Hepatocyte (in vitro differentiated cells): ENCODE measurements at regions not wholly inside any gene's neighbourhood (a gene's known extent, or its start where the extent isn't known, plus 50 kb on each side); places are given as distances from the start of the nearest gene placed in this dataset.

Experiments
- DNase-seq: peaks from one replicate; pipeline ENCODE4 v3.0.0-alpha.2; 2016; ENCODE audit warnings: low spot score
- H2AFZ ChIP-seq: fragments of 200-600 bp; sonication (generic); 2 replicates; pipeline ENCODE4 v1.6.0; 2016; ENCODE audit warnings: antibody characterized with exemption, mild to moderate bottlenecking
- H3K27ac ChIP-seq: fragments of 200-600 bp; sonication (generic); 2 replicates; pipeline ENCODE4 v1.5.1; 2016; ENCODE audit warnings: mild to moderate bottlenecking
- H3K27me3 ChIP-seq: fragments of 200-600 bp; sonication (generic); 2 replicates; pipeline ENCODE4 v1.6.1; 2016
- H3K36me3 ChIP-seq: fragments of 200-600 bp; sonication (generic); replicated peaks from 2 replicates; pipeline ENCODE4 v1.5.1; 2016; ENCODE audit warnings: low read depth; ENCODE audit not compliant: insufficient read depth
- H3K4me1 ChIP-seq: fragments of 200-600 bp; sonication (generic); 2 replicates; pipeline ENCODE4 v1.5.1; 2016; ENCODE audit warnings: mild to moderate bottlenecking, moderate library complexity; ENCODE audit not compliant: insufficient read depth
- H3K4me2 ChIP-seq: fragments of 200-600 bp; sonication (generic); 2 replicates; pipeline ENCODE4 v1.6.0; 2016
- H3K4me3 ChIP-seq: fragments of 200-600 bp; sonication (generic); 2 replicates; pipeline ENCODE4 v1.5.1; 2016; ENCODE audit warnings: mild to moderate bottlenecking
- H3K79me2 ChIP-seq: fragments of 200-600 bp; sonication (generic); 2 replicates; pipeline ENCODE4 v1.6.0; 2017; ENCODE audit warnings: mild to moderate bottlenecking
- H3K9me2 ChIP-seq: fragments of 200-600 bp; sonication (generic); replicated peaks from 2 replicates; pipeline ENCODE4 v1.6.0; 2017; ENCODE audit warnings: mild to moderate bottlenecking; ENCODE audit not compliant: insufficient read depth
- H3K9me3 ChIP-seq: fragments of 200-600 bp; sonication (generic); 2 replicates; pipeline ENCODE4 v1.5.1; 2016; ENCODE audit warnings: low read depth, mild to moderate bottlenecking
- H4K20me1 ChIP-seq: fragments of 200-600 bp; sonication (generic); 2 replicates; pipeline ENCODE4 v1.6.0; 2016; ENCODE audit warnings: mild to moderate bottlenecking; ENCODE audit not compliant: insufficient read depth, poor library complexity, severe bottlenecking
- EZH2 ChIP-seq: fragments of 200-600 bp; sonication (generic); IDR thresholded peaks from 2 replicates; pipeline ENCODE4 v1.6.1; 2016; ENCODE audit warnings: antibody characterized with exemption, mild to moderate bottlenecking, borderline replicate concordance
- EZH2phosphoT487 ChIP-seq: fragments of 200-600 bp; sonication (generic); IDR thresholded peaks from one replicate; pipeline ENCODE4 v1.6.1; 2018; ENCODE audit warnings: antibody characterized with exemption, mild to moderate bottlenecking, low read depth, moderate library complexity; ENCODE audit not compliant: unreplicated experiment, severe bottlenecking
- WGBS: methylation state at CpG from one replicate; pipeline ENCODE4 v1.1.6; 2016; ENCODE audit warnings: low lambda C conversion rate; ENCODE audit errors: missing lambda C conversion rate; 5-methylcytosine and 5-hydroxymethylcytosine counted together
- TF ChIP-seq, protein P1 (sequence below): fragments of 200-600 bp; sonication (generic); IDR thresholded peaks from 2 replicates; pipeline ENCODE4 v1.5.1; 2016; ENCODE audit warnings: antibody characterized with exemption, mild to moderate bottlenecking; ENCODE audit not compliant: poor library complexity

DNA sequence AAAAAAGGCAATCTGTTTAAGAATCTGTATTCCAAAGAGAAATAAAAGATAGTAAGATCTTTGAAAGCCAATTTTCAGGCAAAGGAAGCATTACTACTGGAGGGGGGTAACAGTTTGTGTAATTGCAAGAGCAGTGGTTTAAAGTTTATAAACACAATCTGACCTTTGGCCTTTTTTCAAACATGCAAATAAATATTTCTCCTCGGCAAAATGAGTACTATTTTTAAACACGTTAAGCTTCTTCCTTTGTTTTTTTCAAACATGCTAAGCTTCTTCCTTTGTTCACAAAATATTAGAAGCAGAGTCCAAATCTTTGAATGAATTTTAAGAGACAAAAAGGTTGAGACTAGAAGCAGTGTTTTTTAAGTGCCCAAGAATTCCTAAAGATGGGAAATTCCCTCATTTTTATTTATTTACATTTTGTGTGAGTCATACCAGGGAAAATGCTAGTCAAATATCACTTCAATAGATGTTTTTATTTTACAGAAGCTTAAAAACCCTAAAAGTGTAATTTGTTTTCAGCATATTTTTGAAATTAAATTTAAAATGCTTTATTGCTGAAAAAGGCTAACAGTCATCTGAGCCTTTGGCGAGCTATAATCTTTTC lies 229.3 kb downstream of the GPR37 start:
- Histone ChIP-seq H3K4me3 (no peak overlapping the region), H3K9me2 (no peaks in the 10 kb centered on the region), H3K27me3 (no peaks in the 10 kb centered on the region), H3K4me2 (no peak overlapping the region), H3K27ac (no peak overlapping the region), H3K36me3 (no peaks in the 10 kb centered on the region), H3K79me2 (no peaks in the 10 kb centered on the region), H3K4me1 (no peaks in the 10 kb centered on the region), H3K9me3 (no peaks in the 10 kb centered on the region), H2AFZ (no peak overlapping the region), H4K20me1 (no peaks in the 10 kb centered on the region)
- WGBS: 45% methylated on average over 3 of the region's 3 CpGs
- no peak for DNase-seq
- TF ChIP-seq EZH2phosphoT487 (no peak), EZH2 (no peak)

DNA sequence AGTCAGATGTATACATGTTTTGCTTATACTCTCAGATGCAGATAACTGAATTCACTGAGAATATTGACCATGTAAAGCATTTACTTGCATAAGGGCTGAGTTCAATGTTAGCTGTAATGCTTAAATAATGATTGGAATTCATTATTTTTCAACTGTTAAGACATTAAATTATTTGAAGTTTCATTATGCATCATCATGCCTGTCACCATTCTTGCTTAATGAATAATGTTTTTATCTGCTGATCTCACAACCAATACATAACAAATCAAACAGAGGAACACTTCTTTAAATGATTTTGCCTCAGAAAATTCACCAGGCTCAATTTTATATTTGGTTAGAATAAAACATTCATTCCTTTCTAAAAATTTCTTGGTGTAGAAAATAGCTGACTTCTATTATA lies 233.4 kb downstream of the GPR37 start:
- Histone ChIP-seq H3K4me1 (no peaks in the 10 kb centered on the region), H3K9me3 (no peaks in the 10 kb centered on the region), H3K9me2 (no peaks in the 10 kb centered on the region), H2AFZ (no peak overlapping the region), H4K20me1 (no peaks in the 10 kb centered on the region), H3K27ac (no peak overlapping the region), H3K36me3 (no peaks in the 10 kb centered on the region), H3K4me2 (no peak overlapping the region), H3K79me2 (no peaks in the 10 kb centered on the region), H3K27me3 (no peaks in the 10 kb centered on the region), H3K4me3 (no peak overlapping the region)
- no peak for DNase-seq
- TF ChIP-seq, protein P1, sequence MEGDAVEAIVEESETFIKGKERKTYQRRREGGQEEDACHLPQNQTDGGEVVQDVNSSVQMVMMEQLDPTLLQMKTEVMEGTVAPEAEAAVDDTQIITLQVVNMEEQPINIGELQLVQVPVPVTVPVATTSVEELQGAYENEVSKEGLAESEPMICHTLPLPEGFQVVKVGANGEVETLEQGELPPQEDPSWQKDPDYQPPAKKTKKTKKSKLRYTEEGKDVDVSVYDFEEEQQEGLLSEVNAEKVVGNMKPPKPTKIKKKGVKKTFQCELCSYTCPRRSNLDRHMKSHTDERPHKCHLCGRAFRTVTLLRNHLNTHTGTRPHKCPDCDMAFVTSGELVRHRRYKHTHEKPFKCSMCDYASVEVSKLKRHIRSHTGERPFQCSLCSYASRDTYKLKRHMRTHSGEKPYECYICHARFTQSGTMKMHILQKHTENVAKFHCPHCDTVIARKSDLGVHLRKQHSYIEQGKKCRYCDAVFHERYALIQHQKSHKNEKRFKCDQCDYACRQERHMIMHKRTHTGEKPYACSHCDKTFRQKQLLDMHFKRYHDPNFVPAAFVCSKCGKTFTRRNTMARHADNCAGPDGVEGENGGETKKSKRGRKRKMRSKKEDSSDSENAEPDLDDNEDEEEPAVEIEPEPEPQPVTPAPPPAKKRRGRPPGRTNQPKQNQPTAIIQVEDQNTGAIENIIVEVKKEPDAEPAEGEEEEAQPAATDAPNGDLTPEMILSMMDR: no peak
- TF ChIP-seq EZH2phosphoT487 (no peak), EZH2 (no peak)

DNA sequence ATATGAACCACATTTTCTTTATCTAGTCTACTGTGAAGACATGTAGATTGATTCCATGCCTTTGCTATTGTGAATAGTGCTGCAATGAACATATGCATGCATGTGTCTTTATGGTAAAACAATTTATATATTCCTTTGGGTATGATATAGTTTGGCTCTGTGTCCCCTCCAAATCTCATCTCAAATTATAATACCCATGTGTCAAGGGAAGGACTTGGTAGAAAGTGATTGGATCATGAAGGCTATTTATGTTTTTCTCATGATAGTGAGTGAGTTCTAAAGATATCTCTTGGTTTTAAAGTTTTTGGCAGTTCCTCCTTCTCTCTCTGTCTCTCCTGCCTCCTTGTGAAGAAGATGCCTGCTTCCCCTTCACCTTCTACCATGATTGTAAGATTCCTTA lies 248.7 kb downstream of the GPR37 start:
- Histone ChIP-seq H3K4me1 (no peaks in the 10 kb centered on the region), H3K36me3 (no peaks in the 10 kb centered on the region), H3K9me2 (no peaks in the 10 kb centered on the region), H3K4me3 (no peak overlapping the region), H3K79me2 (no peaks in the 10 kb centered on the region), H3K27me3 (no peaks in the 10 kb centered on the region), H3K9me3 (no peaks in the 10 kb centered on the region), H3K27ac (no peak overlapping the region), H3K4me2 (no peak overlapping the region), H2AFZ (no peak overlapping the region), H4K20me1 (no peaks in the 10 kb centered on the region)
- TF ChIP-seq, protein P1: no peak
- TF ChIP-seq EZH2 (no peak), EZH2phosphoT487 (no peak)
- DNase-seq: no peak

DNA sequence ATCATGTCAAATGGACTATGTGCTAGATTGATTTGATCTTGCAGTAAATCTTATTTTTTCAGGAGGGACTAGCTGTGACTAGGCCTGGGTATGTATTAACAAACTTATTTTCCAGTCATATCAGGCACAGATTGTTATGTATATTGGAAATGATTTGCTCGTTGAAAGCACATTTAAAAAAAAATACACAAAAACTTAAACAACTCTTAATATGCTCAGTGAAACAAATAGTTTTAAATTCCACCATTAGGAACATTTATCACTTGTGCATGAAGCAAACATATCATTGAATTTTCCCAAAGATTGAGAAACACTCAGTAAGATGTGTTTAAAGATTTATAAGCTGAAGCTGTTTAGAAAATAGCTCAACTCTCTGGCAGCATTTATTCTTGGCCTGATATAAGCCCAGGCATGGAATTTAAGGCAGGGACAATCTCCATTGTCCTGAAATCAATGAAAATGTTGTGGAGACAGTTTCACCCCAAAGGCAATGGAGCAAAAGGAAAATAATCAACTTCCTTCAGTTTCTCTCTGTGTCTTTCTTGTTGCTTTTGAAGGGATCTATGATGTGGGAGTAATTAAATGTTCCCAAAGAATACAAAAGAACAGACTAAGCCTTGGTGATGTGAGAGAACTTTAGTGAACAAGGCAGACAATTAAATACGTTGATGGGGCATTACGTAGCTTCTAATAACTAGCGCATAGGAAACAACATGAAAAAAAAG lies 250.3 kb downstream of the GPR37 start:
- no peaks in the 10 kb centered on the region for H3K79me2 ChIP-seq
- no peaks in the 10 kb centered on the region for H4K20me1 ChIP-seq
- no peak for DNase-seq
- H3K4me1 ChIP-seq: no peaks in the 10 kb centered on the region
- H3K4me2 ChIP-seq: no peak overlapping the region
- no peaks in the 10 kb centered on the region for H3K9me2 ChIP-seq
- H3K9me3 ChIP-seq: no peaks in the 10 kb centered on the region
- TF ChIP-seq EZH2phosphoT487: no peak
- no peak for TF ChIP-seq EZH2
- H3K4me3 ChIP-seq: no peak overlapping the region
- no peaks in the 10 kb centered on the region for H3K27me3 ChIP-seq
- H3K27ac ChIP-seq: no peak overlapping the region
- no peak overlapping the region for H2AFZ ChIP-seq
- no peaks in the 10 kb centered on the region for H3K36me3 ChIP-seq
- WGBS: 69% methylated on average over 4 of the region's 4 CpGs
